ENCODE measurements at regions not wholly inside any gene's neighbourhood (a gene's known extent, or its start where the extent isn't known, plus 50 kb on each side); places are given as distances from the start of the nearest gene placed in this dataset.

DNA sequence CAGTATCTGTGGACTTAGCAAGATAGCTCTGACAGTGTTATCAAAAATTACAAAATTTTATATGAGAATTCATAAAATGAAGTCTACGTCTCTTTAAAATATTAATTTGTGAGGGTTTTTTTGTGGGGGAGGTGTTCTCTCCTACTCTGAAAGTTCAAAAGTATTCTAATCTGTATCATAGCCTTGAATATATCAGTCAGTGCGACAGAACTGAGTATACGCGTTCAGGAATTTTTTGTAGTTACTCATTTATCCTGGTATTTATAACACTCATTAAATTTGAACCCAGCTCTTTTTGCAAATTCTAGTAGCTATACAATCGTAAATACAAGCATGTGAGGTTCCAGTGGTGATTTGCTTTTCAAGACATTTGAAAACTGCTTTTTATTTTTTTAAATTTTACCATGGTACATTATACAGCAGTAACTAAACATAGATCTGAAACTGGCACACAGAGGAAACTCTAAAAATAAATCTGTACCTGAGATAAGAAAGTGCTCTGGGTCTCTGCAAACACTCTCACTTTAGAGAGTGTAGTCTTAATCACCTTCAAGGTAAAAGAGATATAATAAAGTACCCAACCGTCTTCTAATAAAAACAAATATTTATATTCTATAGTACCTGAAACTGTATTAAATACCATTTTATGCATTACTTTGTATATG, 178.4 kb upstream of the ADAMTS5 start:
- no peaks in the 10 kb centered on the region for H3K4me1 Mint-ChIP-seq (ENCODE audit: low read depth)
- H3K9me3 Mint-ChIP-seq, result peaks cover 15% of the 10 kb centered on the region
- no peak overlapping the region for H3K27ac Mint-ChIP-seq
- H3K27me3 Mint-ChIP-seq (ENCODE audit: low read depth), result no peaks in the 10 kb centered on the region
- no peak for DNase-seq (ENCODE audit: low spot score)
- H3K4me3 Mint-ChIP-seq (ENCODE audit: low read depth), result no peak overlapping the region
- no peaks in the 10 kb centered on the region for H3K36me3 Mint-ChIP-seq (ENCODE audit: low read depth)
- intact Hi-C loops (cut with micrococcal nuclease), result no loop called here

DNA sequence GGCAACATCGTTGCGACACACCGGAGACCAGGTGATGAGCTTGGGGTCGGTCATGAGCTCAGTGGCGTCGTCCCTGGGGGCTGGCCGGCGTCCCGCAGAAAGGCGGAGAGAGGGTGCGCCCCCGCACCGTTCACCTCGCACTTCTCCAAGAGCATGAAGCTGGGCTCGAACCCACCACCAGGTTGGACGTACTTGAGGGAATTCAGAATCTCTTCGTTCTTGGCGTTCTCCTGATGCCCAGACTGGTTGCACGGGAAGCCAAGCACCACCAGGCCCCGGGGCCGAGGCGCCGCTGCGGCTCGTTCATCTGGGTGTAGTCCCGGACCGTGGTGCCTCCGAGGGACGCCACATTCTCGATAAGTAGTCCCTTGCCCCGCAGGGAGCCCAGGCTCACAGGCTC, 176.6 kb upstream of the ADAMTS5 start:
- intact Hi-C loops (cut with micrococcal nuclease), result no loop called here
- Mint-ChIP-seq H3K9me3 (peaks cover 13% of the 10 kb centered on the region), H3K4me3 (ENCODE audit: low read depth) (no peak overlapping the region), H3K4me1 (ENCODE audit: low read depth) (no peaks in the 10 kb centered on the region), H3K36me3 (ENCODE audit: low read depth) (no peaks in the 10 kb centered on the region), H3K27me3 (ENCODE audit: low read depth) (no peaks in the 10 kb centered on the region), H3K27ac (no peak overlapping the region)
- DNase-seq (ENCODE audit: low spot score), result no peak

GRCh38 chr21:27139526-27139925, 172.6 kb upstream of the ADAMTS5 start:
- H3K4me1 Mint-ChIP-seq (ENCODE audit: low read depth), result no peaks in the 10 kb centered on the region
- intact Hi-C loops (cut with micrococcal nuclease), result no loop called here
- H3K27me3 Mint-ChIP-seq (ENCODE audit: low read depth), result no peaks in the 10 kb centered on the region
- H3K36me3 Mint-ChIP-seq (ENCODE audit: low read depth), result no peaks in the 10 kb centered on the region
- H3K9me3 Mint-ChIP-seq, result peaks cover 9% of the 10 kb centered on the region
- DNase-seq (ENCODE audit: low spot score), result no peak
- H3K4me3 Mint-ChIP-seq (ENCODE audit: low read depth), result no peak overlapping the region
- H3K27ac Mint-ChIP-seq, result no peak overlapping the region

DNA sequence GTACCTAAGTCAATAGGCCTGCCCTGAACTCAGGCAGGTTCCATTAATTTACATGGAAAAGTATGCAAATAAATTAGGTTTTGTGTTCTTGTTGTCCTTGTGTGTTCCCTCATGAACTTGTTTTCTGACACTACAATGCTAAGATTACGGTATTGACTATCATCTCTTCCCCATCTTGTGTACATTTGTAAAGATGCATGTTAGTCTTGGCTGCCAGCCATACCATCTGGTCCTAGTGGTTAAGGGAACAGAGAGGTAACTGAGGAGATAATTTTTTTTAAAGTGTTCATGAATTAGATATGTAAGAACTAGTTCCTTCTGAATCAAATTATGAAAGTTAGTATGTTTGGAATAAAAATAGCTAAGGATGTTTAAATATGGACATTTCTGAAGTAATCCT, 167.6 kb upstream of the ADAMTS5 start:
- Mint-ChIP-seq H3K4me1 (ENCODE audit: low read depth) (no peaks in the 10 kb centered on the region), H3K4me3 (ENCODE audit: low read depth) (no peak overlapping the region), H3K27me3 (ENCODE audit: low read depth) (no peaks in the 10 kb centered on the region), H3K36me3 (ENCODE audit: low read depth) (no peaks in the 10 kb centered on the region), H3K27ac (no peak overlapping the region), H3K9me3 (peaks cover 4% of the 10 kb centered on the region)
- no peak for DNase-seq (ENCODE audit: low spot score)
- intact Hi-C loops (cut with micrococcal nuclease), result no loop called here

GRCh38 chr21:27132266-27132665, 165.4 kb upstream of the ADAMTS5 start:
- H3K9me3 Mint-ChIP-seq, result peaks cover 4% of the 10 kb centered on the region
- no peak overlapping the region for H3K27ac Mint-ChIP-seq
- no peaks in the 10 kb centered on the region for H3K27me3 Mint-ChIP-seq (ENCODE audit: low read depth)
- H3K4me1 Mint-ChIP-seq (ENCODE audit: low read depth), result no peaks in the 10 kb centered on the region
- no peak overlapping the region for H3K4me3 Mint-ChIP-seq (ENCODE audit: low read depth)
- no peaks in the 10 kb centered on the region for H3K36me3 Mint-ChIP-seq (ENCODE audit: low read depth)
- intact Hi-C loops (cut with micrococcal nuclease), result no loop called here
- no peak for DNase-seq (ENCODE audit: low spot score)

DNA sequence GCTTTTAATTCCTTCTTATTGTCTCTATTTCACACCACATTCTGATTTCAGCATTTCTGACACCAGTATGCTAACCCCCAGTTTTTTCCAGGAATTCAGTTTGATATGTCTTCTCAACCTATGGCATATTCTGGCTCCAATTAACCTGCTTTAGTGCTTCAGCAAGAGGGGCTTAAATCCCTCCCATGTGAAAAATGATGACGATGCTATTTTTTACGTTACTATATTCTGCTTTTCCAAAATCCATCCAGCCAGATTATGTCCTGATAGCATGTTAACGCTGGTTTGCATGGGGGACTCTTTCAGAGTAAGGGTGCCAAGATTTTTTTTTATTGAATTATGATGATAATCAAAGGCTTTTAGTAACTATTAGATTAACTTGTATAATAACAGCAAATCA, 163.3 kb upstream of the ADAMTS5 start:
- intact Hi-C loops (cut with micrococcal nuclease), result no loop called here
- Mint-ChIP-seq H3K36me3 (ENCODE audit: low read depth) (no peaks in the 10 kb centered on the region), H3K27ac (no peak overlapping the region), H3K27me3 (ENCODE audit: low read depth) (no peaks in the 10 kb centered on the region), H3K4me1 (ENCODE audit: low read depth) (no peaks in the 10 kb centered on the region), H3K9me3 (peaks cover 4% of the 10 kb centered on the region), H3K4me3 (ENCODE audit: low read depth) (no peak overlapping the region)
- DNase-seq (ENCODE audit: low spot score), result no peak

- no peak for DNase-seq (ENCODE audit: low spot score)
- H3K9me3 Mint-ChIP-seq, result peaks cover 4% of the 10 kb centered on the region
- H3K27me3 Mint-ChIP-seq (ENCODE audit: low read depth), result no peaks in the 10 kb centered on the region
- intact Hi-C loops (cut with micrococcal nuclease), result no loop called here
- no peaks in the 10 kb centered on the region for H3K36me3 Mint-ChIP-seq (ENCODE audit: low read depth)
- H3K4me3 Mint-ChIP-seq (ENCODE audit: low read depth), result no peak overlapping the region
- H3K4me1 Mint-ChIP-seq (ENCODE audit: low read depth), result no peaks in the 10 kb centered on the region
- no peak overlapping the region for H3K27ac Mint-ChIP-seq
Measured at GRCh38 chr21:27129694-27130093, 162.8 kb upstream of the ADAMTS5 start.

DNA sequence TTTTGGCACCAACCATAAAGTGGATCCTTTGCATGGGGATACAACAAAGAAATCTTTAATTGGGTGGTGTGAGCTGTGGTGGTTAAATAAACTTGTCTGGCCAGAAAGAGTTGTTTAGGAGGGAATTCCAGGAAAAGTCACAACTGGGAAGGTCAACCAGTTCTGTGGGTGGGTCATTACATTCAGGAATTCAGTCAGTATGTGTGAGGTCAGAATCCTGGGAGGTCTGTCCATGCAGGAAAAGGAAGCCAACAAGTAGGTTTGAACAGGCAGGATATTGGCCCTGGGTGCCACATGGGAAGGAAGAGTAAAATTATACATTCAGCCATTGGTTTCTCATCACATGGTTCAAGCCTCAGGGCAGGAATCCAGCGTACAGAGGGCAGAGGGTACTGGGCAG, 162.3 kb upstream of the ADAMTS5 start:
- H3K4me1 Mint-ChIP-seq (ENCODE audit: low read depth), result no peaks in the 10 kb centered on the region

GRCh38 chr21:27126140-27126539, 159.3 kb upstream of the ADAMTS5 start:
- DNase-seq (ENCODE audit: low spot score), result no peak
- Mint-ChIP-seq H3K27ac (no peak overlapping the region), H3K4me1 (ENCODE audit: low read depth) (no peaks in the 10 kb centered on the region), H3K4me3 (ENCODE audit: low read depth) (no peak overlapping the region), H3K36me3 (ENCODE audit: low read depth) (no peaks in the 10 kb centered on the region), H3K9me3 (peaks cover 7% of the 10 kb centered on the region), H3K27me3 (ENCODE audit: low read depth) (no peaks in the 10 kb centered on the region)
- intact Hi-C loops (cut with micrococcal nuclease), result no loop called here

More for the DNA sequence above, 162.3 kb upstream of the ADAMTS5 start:
- H3K9me3 Mint-ChIP-seq, result peaks cover 7% of the 10 kb centered on the region
- H3K27ac Mint-ChIP-seq, result no peak overlapping the region
- H3K36me3 Mint-ChIP-seq (ENCODE audit: low read depth), result no peaks in the 10 kb centered on the region
- no peak for DNase-seq (ENCODE audit: low spot score)
- no peak overlapping the region for H3K4me3 Mint-ChIP-seq (ENCODE audit: low read depth)
- intact Hi-C loops (cut with micrococcal nuclease), result no loop called here
- H3K27me3 Mint-ChIP-seq (ENCODE audit: low read depth), result no peaks in the 10 kb centered on the region

- Mint-ChIP-seq H3K27ac (no peak overlapping the region), H3K36me3 (ENCODE audit: low read depth) (no peaks in the 10 kb centered on the region), H3K4me1 (ENCODE audit: low read depth) (no peaks in the 10 kb centered on the region), H3K4me3 (ENCODE audit: low read depth) (no peak overlapping the region), H3K9me3 (peaks cover 7% of the 10 kb centered on the region), H3K27me3 (ENCODE audit: low read depth) (no peaks in the 10 kb centered on the region)
- DNase-seq (ENCODE audit: low spot score), result no peak
- intact Hi-C loops (cut with micrococcal nuclease), result no loop called here
Measured at GRCh38 chr21:27122686-27123085, 155.8 kb upstream of the ADAMTS5 start.

GRCh38 chr21:27114111-27114510, 147.2 kb upstream of the ADAMTS5 start:
- no peak overlapping the region for H3K4me3 Mint-ChIP-seq (ENCODE audit: low read depth)
- no peak overlapping the region for H3K27ac Mint-ChIP-seq
- H3K36me3 Mint-ChIP-seq (ENCODE audit: low read depth), result no peaks in the 10 kb centered on the region
- intact Hi-C loops (cut with micrococcal nuclease), result no loop called here
- no peak for DNase-seq (ENCODE audit: low spot score)
- H3K27me3 Mint-ChIP-seq (ENCODE audit: low read depth), result no peaks in the 10 kb centered on the region
- no peaks in the 10 kb centered on the region for H3K4me1 Mint-ChIP-seq (ENCODE audit: low read depth)
- H3K9me3 Mint-ChIP-seq, result peaks cover 11% of the 10 kb centered on the region

DNA sequence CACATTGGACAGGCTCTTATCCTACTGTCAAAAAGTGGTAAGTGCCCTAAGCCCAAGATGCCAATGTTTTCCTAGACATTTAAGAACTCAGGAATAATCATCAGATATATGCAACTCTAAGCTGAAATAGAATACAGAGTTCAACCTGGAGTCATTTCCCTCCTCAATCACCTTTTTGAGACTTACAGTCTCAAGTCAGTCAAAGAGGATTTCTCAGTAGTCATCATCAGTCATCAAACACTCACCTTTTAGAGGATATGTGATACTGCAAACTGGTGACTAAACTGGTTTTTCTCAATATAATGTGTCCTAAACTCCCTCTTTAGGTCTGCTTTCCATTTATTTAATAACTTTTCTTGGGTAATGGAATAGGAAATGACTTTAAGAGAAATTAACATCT, 145.3 kb upstream of the ADAMTS5 start:
- no peak for DNase-seq (ENCODE audit: low spot score)
- Mint-ChIP-seq H3K27me3 (ENCODE audit: low read depth) (no peaks in the 10 kb centered on the region), H3K9me3 (peaks cover 11% of the 10 kb centered on the region), H3K4me3 (ENCODE audit: low read depth) (no peak overlapping the region), H3K4me1 (ENCODE audit: low read depth) (no peaks in the 10 kb centered on the region), H3K27ac (no peak overlapping the region), H3K36me3 (ENCODE audit: low read depth) (no peaks in the 10 kb centered on the region)
- intact Hi-C loops (cut with micrococcal nuclease), result no loop called here

- intact Hi-C loops (cut with micrococcal nuclease), result no loop called here
- Mint-ChIP-seq H3K27ac (no peak overlapping the region), H3K9me3 (peaks cover 8% of the 10 kb centered on the region), H3K36me3 (ENCODE audit: low read depth) (no peaks in the 10 kb centered on the region), H3K4me3 (ENCODE audit: low read depth) (no peak overlapping the region), H3K27me3 (ENCODE audit: low read depth) (no peaks in the 10 kb centered on the region), H3K4me1 (ENCODE audit: low read depth) (no peaks in the 10 kb centered on the region)
- no peak for DNase-seq (ENCODE audit: low spot score)
Measured at GRCh38 chr21:27110956-27111355, 144.1 kb upstream of the ADAMTS5 start.

GRCh38 chr21:27108701-27109100, 141.8 kb upstream of the ADAMTS5 start:
- no peak for DNase-seq (ENCODE audit: low spot score)
- H3K9me3 Mint-ChIP-seq, result peaks cover 3% of the 10 kb centered on the region
- intact Hi-C loops (cut with micrococcal nuclease), result no loop called here
- H3K36me3 Mint-ChIP-seq (ENCODE audit: low read depth), result no peaks in the 10 kb centered on the region
- H3K4me3 Mint-ChIP-seq (ENCODE audit: low read depth), result no peak overlapping the region
- no peaks in the 10 kb centered on the region for H3K27me3 Mint-ChIP-seq (ENCODE audit: low read depth)
- no peaks in the 10 kb centered on the region for H3K4me1 Mint-ChIP-seq (ENCODE audit: low read depth)
- no peak overlapping the region for H3K27ac Mint-ChIP-seq
